ENCODE measurements at regions not wholly inside any gene's neighbourhood (a gene's known extent, or its start where the extent isn't known, plus 50 kb on each side); places are given as distances from the start of the nearest gene placed in this dataset.

DNA sequence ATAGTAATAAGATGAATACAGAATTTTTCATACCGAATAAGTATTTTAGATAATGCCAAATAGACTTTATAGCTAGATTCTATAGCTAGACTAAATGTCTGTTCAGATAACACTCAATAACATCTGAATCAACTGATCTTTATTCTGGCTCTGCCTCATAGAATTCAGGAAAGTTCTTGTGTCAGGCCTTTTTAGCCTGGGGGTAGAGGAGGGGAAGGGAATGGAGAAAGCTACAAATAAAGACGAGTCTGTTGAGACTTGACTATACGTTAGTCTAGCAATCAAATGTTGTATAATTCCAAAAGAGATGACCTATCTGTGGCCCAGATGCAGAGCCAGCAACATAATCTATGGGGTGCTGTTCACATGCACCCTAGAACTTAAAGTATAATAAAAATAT is 106.6 kb upstream of the ABI3BP start:
- DNase-seq (ENCODE audit: low spot score): no peak
- intact Hi-C loops (cut with DNase I): no loop called here

DNA sequence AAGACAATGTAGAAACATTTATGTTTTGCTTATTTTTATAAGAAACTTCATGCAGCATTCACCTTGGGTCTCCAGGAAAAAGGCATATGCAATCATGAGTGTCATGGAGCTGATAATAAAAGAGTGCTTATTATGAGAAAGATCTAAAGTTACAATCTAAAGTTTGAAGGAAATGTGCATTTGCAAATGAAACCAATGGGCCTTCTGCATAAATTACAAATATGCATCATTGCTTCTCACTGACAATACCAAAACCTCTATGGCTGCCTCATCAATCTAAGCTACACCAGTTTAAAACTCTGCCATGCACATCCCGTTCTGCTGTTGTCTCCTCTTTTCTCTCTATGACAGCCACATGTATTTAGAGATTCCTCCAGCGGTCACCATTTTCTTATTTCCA is 103.2 kb upstream of the ABI3BP start:
- intact Hi-C loops (cut with DNase I): no loop called here
- no peak for DNase-seq (ENCODE audit: low spot score)

DNA sequence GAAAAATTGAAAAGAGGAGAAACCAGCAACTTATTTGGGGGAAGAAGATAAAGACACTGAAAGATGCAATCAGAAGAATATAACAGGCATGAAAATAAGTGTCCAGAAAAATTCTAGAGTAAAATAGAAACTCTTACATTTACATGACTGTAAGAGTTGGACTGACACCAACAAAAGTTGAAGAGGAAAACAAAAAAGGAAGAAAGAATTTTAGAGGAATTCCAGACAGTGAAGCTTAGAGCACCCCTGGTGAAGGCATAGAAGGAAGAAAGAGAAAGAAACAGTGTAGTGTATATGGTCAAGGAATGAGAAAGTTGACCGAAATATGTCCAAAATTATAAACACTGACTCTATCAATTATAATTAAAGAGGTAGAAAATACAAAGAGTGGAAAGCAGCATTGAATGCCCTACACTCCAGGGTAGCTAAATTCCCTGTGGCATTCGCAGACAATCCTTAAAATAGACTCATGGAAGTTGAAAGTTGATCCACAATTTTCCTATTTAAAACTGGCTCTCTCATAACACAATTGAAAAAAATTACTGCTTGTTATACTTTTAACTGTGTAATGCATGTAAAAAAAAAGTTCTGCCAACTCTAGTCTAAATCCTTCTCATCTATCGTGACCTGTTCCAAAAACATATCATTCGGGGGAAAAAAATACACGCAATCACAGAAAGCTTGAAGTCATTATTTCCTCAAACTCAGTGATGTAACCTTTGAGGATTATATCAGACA is 102.6 kb upstream of the ABI3BP start:
- intact Hi-C loops (cut with DNase I): no loop called here
- no peak for DNase-seq (ENCODE audit: low spot score)

DNA sequence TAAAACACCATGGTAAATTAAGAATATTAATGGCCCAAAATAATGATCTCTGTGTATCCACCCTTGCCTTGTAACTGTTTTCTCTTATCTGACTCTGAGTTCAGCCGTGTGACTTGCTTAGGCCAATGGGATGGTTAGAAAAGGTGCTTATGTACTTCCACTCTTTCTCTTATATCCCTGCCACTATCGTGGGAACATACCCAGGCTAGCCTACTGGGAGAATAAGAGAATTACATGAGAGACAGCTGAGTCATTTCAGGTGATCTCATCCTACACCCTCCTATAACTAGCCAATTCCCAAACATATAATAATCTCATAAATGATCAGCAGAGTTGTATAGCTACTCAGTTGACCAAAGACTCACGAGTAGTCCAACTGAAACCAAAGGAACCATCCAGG is 98.3 kb upstream of the ABI3BP start:
- DNase-seq (ENCODE audit: low spot score): no peak
- intact Hi-C loops (cut with DNase I): no loop called here

DNA sequence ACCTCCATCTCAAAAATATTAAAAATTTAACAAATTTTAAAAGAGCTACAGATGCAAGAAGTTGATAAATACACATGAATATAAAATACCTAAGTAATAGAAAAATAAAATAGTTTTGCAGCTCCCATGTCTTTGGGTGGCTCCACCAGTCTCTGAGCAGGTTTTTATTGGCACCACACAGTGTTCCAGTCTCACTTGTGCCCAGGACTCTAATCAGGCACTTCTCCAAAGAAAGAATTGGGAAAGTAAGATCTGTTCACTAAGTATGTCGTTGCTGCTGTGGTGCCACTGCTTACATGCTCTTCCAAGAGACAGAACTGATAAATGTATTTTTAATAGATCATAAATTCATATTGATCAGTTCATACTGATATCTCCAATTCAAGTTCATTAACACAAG is 92.5 kb upstream of the ABI3BP start:
- intact Hi-C loops (cut with DNase I): no loop called here
- no peak for DNase-seq (ENCODE audit: low spot score)

DNA sequence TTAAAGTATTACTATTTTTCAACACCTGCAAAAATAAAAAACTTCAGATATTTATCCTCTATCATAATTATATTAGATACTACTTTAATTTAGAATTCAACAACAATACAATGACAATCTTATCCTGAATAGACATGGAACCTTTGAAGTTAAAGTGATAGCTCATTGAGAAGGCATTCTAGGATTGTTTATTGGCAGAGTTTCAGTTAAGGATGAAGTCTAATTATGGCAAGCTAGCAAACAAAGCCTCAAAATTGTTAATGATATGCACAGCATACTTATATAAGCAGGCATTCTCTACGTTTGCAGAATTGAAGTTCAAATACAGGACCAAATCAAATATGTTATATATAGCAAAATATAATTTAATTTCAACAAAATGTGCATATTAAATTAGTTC is 91.2 kb upstream of the ABI3BP start:
- no peak for DNase-seq (ENCODE audit: low spot score)
- intact Hi-C loops (cut with DNase I): no loop called here

DNA sequence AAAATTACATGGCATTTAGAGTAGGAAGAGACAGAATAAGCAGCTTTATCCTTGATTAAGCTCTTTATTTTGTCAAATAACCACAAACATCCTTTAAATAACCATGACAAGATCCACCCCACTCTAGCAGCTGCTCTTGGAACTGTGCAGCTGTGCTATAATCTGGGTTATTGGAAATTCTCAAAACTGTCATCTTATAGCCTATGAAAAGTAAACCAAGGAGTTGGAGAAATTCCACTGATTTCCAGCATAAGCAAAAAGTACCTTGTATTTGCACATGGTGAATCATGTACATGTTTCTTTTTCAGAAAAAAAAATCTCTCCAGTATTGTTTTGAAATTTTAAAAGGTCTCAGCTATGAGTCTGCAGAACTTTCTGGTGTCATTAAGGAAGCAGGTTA is 88.8 kb upstream of the ABI3BP start:
- intact Hi-C loops (cut with DNase I): no loop called here
- no peak for DNase-seq (ENCODE audit: low spot score)

DNA sequence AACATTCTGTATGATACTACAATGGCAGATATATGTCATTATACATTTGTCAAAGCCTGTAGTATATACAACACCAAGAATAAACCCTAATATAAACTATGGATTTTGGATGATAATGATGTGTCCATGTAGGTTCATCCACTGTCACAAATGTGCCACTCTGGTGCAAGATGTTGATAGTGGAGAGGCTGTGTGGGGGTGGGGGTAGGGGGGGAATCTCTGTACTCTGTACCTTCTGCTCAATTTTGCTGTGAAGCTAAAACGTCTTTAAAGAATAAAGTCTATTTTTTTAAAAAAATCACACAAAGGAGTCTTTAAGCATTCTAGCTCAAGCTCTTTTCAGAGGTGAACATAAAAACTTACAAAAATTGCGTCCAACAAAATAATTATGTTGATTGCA is 88.2 kb upstream of the ABI3BP start:
- no peak for DNase-seq (ENCODE audit: low spot score)
- intact Hi-C loops (cut with DNase I): no loop called here

DNA sequence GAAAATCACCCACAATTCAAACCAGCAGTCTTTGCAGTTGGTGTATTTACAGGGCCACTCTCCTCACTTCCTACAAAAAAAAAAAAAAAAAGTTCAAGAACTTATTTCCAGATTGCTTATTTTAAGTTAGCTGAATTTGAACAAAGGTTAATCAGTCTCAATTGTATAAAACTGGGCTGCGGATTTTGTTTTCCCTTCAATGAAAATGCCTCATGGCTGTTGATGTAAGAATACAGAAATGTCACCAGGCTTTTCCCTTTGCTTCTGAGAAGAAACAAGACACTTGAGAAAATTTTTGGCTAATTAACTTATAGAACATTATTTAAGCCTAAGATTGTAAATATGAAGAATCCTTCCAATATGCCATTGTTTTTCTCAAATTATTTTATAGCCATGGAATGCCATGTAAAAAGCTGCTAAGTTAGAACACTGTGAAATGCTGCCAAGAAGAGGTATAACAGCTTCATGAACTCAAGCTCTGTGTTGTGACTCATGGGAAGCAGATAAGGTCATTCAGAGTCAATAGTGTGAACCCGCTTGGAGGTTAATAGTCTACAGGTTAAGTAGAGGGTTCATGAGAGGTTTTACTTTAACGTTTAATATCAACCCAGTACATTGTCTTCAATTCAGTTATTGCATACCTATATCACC is 84.3 kb upstream of the ABI3BP start:
- no peak for DNase-seq (ENCODE audit: low spot score)

DNA sequence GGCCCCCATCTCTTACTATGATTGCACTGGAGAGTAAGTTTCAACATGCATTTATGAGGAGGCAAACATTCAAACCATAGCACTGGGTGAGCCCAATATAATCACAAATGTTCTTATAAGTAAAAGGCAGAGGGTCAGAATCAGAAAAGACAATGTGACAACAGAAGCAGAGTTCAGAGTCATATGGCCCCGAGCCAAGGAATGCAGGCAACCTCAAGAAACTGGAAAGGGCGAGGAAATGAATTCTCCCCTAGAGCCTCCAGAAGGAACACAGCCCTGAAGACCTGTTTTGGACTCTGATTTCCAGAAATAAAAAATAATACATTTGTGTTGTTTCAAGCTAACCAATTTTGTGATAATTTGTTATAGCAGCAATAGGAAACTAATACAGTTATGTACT is 81.3 kb upstream of the ABI3BP start:
- no peak for DNase-seq (ENCODE audit: low spot score)
- intact Hi-C loops (cut with DNase I): no loop called here

More for the DNA sequence above, 84.3 kb upstream of the ABI3BP start:
- intact Hi-C loops (cut with DNase I): no loop called here

DNA sequence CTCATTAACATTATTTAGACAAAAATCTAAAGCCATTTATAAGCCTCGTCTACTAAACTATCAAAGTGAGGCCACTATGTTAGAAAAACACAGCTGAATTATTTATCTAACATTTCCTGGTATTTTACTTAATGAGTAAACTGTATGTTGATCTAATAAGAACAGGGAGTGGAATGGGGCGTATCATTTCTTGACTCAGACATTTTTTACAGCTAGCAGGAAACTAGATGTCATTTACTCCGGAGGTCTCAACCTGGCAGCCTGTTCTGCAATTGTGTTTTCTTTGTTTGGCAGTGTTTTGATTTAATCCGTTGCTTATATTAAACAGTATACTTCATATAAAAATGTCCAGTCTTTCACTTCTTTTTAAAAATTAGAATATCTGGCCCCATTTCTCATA is 79.1 kb upstream of the ABI3BP start:
- no peak for DNase-seq (ENCODE audit: low spot score)
- intact Hi-C loops (cut with DNase I): no loop called here

DNA sequence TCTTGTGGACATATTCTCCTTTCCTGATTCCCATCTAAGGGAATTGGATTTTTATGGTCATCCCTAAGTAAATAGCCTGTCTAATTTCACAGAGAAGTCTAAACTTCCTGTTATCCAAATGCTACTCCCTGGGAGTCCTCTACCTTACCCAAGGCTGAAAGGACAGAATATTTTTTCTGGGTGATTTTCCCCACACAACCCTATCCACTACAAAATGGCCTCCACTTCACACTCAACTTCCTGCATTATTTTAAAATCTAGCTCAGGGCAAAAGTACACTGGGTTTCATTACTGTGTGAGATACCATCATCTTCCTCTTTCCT is 77.5 kb upstream of the ABI3BP start:
- intact Hi-C loops (cut with DNase I): no loop called here
- DNase-seq (ENCODE audit: low spot score): no peak

DNA sequence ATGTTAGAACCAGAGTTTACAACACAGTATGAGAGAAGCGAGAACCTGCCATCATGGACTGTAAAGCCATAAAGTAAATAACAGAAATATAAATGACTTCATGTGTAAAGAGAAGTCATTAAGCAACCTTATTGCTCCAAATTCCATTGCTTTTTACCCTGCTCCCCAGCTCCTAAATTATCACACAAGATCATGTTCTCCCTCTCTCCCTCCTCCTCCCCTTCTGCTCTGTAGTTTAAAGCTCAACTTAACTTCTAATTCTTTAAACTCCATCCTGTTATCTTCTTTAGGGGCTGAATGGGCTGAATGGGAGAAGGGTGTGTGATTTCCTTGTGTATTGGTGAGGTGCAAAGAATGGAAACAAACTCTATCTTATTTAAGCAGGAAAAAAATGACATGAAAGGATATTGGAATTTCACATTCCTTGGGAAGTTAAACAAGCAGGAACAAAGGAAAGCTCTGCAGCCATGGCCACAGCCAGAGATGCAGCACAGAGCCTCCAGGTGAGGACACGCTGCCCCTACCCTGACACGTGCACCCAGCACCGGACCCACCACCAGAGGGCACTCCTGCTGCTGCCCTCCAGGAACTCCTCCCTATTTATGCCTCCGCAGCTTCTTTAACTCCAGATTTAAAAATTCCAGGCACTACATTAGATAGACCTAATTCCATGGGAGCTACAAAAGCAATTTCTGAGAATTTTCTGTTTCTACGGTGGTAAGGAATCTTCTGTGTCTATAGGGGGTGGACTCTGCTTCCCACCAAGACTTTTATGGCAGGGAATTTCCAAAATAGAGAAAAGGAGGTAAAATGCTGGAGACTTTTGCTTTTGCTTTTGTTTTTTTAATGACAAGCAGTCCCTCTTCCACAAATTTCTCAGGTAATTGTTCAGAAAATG is 76.9 kb upstream of the ABI3BP start:
- DNase-seq (ENCODE audit: low spot score): no peak
- intact Hi-C loops (cut with DNase I): no loop called here

DNA sequence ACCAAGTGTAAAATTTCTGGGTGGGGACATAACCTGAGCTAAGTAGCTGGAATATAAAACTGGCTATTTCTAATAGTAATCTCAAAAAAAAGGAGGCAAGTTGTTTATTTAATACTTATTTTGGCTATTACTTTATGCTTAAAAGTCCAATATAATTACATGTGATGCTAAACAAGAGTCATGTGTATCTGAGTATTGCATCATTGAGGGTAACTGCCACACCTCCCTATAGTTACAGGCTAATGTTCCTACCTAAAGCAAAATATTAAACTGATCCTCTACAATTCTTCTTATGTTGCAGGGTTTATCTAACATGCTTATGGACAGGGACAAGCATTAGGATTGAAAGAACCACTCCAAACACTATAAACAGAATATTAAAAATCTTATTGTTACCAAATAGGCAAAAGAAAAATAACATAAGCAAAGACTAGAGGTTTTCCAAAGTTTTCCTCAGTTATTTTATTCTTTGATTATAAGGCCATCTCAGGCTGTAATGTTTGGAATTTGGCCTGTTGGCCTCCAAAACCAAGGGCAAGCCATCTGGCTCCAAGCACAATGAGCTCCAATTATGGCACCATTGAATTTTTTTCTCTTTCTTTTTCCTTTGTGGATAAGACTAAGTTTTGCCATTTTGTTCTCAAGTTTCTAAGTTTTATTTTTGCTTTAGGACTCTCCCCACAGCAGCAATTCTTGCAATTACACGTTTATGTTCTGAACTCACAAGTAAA is 75.8 kb upstream of the ABI3BP start:
- no peak for DNase-seq (ENCODE audit: low spot score)
- intact Hi-C loops (cut with DNase I): no loop called here

DNA sequence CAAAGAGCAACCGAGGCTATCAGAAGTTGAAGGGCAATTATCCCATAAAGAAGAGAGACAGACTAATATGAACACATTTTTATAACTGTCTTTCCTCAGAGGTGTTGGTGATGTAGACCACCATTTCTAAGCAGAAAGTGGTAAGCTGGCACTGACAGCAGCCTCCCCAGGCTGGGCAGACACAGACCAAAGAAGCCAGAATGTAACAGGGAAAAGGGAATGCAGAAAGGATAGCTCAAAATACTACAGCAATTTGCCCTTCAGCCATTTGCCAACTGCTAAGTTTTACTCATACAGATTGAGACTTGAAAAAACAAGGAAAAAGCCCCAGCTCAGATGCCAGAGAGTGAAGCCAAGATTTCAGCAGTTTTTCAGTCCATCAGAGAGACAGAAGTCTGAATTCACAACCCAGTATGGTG is 73.5 kb upstream of the ABI3BP start:
- intact Hi-C loops (cut with DNase I): no loop called here
- no peak for DNase-seq (ENCODE audit: low spot score)

DNA sequence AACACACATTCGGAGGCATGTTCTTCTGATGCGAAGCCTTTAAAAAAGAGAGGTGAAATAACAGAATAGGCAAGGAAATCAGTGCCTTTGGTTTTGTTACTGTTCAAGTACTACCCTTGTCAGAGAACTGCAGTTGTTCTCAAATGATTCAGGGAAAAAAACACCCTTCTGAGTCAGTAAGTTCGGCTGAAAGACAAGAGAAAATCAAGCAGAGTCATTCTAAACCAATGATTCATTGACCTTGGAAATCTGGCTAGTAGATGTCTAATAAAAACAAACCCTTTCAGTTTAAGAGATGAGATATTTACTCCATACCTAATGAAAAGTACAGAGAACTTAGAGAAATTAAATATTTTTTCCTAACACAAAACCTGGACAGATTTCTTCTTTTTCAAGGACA is 72.7 kb upstream of the ABI3BP start:
- intact Hi-C loops (cut with DNase I): no loop called here
- DNase-seq (ENCODE audit: low spot score): no peak

DNA sequence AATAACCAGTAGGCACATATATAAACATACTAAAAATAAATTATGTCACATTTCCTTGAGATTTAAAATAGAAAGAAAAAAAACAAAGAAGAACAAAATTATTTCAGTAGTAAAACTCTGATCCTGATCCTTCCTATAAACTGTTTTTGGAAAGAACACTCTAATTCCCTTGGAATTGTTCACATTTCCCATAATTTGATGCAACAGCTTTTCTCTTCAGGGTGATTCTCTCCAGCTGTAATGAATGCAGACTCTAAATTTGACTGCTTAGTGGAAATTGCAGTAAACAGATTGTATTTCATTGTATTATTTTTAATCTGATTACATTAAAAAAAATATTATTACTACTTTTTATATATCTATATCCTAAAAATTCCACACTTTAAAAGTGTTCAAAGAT is 70.2 kb upstream of the ABI3BP start:
- intact Hi-C loops (cut with DNase I): no loop called here
- DNase-seq (ENCODE audit: low spot score): no peak

DNA sequence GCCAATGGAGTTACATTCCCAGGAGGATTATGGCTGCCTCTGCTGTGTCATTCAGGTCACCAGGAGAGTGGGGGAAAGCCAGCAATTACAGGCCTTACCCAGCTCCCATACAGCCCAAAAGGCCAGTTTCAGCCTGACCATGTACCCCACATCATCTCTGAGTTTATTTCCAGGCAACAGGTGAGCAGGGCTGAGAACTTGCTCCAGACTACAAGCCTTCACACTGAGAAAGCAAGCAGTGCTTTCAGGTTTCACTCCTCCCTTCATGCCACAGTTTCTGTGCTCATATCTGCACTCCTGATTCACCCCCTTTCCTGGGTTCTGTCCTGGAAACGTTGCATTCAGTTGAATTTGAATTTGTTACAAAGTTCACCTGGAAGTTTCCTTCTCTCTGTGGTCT is 68.1 kb upstream of the ABI3BP start:
- intact Hi-C loops (cut with DNase I): no loop called here

DNA sequence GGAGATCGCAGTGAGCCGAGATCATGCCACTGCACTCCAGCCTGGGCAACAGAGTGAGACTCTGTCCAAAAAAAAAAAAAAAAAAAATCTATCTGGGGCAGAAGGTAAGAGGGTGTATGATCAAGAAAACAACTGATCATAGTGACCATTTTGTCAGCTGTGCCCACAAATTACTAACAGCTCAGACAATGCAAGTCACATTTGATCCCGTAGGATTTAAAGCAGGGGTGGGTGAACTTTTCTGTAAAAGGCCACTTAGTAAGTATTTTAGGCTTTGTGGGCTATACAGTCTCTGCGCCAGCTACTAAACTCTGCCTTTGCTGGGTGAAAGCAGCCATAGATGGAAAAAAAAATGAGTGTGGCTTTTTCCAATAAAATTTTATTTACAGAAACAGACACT is 57.6 kb upstream of the ABI3BP start:
- intact Hi-C loops (cut with DNase I): no loop called here
- no peak for DNase-seq (ENCODE audit: low spot score)

More for the DNA sequence above, 68.1 kb upstream of the ABI3BP start:
- DNase-seq (ENCODE audit: low spot score): no peak

DNA sequence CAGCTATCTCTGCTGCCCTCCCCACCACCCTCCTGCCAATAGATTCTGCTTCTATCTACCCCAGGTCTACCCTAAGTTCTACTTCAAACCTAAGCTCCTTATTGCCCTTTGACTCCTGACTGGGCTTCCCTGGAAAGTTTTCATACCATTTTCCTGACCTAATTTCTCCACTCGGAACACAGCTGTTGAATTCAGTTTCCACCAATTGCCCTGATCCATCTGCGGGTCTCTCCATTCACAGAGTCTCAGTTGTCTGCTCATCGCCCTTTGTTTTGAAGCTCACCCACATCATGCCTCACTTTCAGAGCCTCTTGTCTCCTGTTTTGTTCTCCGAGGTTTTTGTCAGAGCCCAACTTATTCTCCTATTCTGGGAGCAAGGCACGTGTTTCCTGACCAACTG is 56.8 kb upstream of the ABI3BP start:
- intact Hi-C loops (cut with DNase I): no loop called here
- DNase-seq (ENCODE audit: low spot score): no peak
